Naive thymus-derived CD8-positive, alpha-beta T cell (primary cell): ENCODE measurements at regions not wholly inside any gene's neighbourhood (a gene's known extent, or its start where the extent isn't known, plus 50 kb on each side); places are given as distances from the start of the nearest gene placed in this dataset.
"Not testable (repeated sequence)": the region's sequence is repeated elsewhere in the genome, so short reads cannot be mapped to it uniquely, and the experiment has no call there.

Source experiments
- ATAC-seq, 2 donors: fragments of 150-1000 bp; cut with Tn5 transposase in 1 of 2; sonication (Bioruptor Pico), chemical (Tn5 transposase) in 1 of 2; 1 replicate in 1 of 2; 2 replicates in 1 of 2; pipeline ENCODE4 v1.10.0; 2021; ENCODE audit warnings: mild to moderate bottlenecking in 2 of 2, moderate library complexity in 2 of 2
- POLR2A ChIA-PET: fragments of 350-600 bp; sonication (Branson Sonifier 250); formaldehyde crosslinking; loops from one replicate; lab custom pipeline; 2021; ENCODE audit warnings: antibody characterized with exemption; lab: Charles Lee
- DNase-seq, 10 donors: peaks; one replicate each; pipeline versions ENCODE4 v3.0.0 to v3.0.0-alpha.2; 2020 to 2022
- H3K27ac Mint-ChIP-seq, 10 donors: one replicate each; pipeline ENCODE4 v1.8.0; 2020 to 2022; ENCODE audit warnings: mild to moderate bottlenecking in 10 of 10, mixed read lengths in 10 of 10, moderate library complexity in 4 of 10, inconsistent platforms in 1 of 10
- H3K27me3 Mint-ChIP-seq, 5 donors: one replicate each; pipeline ENCODE4 v1.8.0; 2021 to 2022; ENCODE audit warnings: mixed read lengths in 5 of 5
- H3K36me3 Mint-ChIP-seq, 3 donors: one replicate each; pipeline ENCODE4 v1.8.0; 2020 to 2022; ENCODE audit warnings: mixed read lengths in 3 of 3, mild to moderate bottlenecking in 2 of 3, inconsistent platforms in 1 of 3
- H3K4me1 Mint-ChIP-seq, 4 donors: one replicate each; pipeline ENCODE4 v1.8.0; 2021 to 2022; ENCODE audit warnings: mixed read lengths in 4 of 4
- H3K4me3 Mint-ChIP-seq, 10 donors: one replicate each; pipeline ENCODE4 v1.8.0; 2020 to 2022; ENCODE audit warnings: mild to moderate bottlenecking in 10 of 10, mixed read lengths in 10 of 10, moderate library complexity in 6 of 10, inconsistent platforms in 1 of 10
- H3K9me3 Mint-ChIP-seq, 9 donors: one replicate each; pipeline ENCODE4 v1.8.0; 2020 to 2022; ENCODE audit warnings: mixed read lengths in 9 of 9, mild to moderate bottlenecking in 3 of 9, inconsistent platforms in 1 of 9, moderate library complexity in 1 of 9

GRCh38 chr21:33992412-33992811 lies 76.8 kb upstream of the ATP5PO start:
- H3K4me3 Mint-ChIP-seq, DNase-seq, H3K27me3 Mint-ChIP-seq, ATAC-seq, POLR2A ChIA-PET, H3K36me3 Mint-ChIP-seq: not testable (repeated sequence)
- peak overlapping the region in 2 of 10 donors; percentile 7 to 18 for H3K27ac Mint-ChIP-seq
- peaks cover 0 to 10% (median 5%) of the 10 kb centered on the region in 9 donors for H3K9me3 Mint-ChIP-seq
- peaks cover 16 to 24% (median 16%) of the 10 kb centered on the region in 4 donors for H3K4me1 Mint-ChIP-seq

- peaks cover 0 to 2% (median 0%) of the 10 kb centered on the region in 5 donors for H3K27me3 Mint-ChIP-seq
- ATAC-seq: no peak
- H3K9me3 Mint-ChIP-seq: peaks cover 0 to 3% (median 0%) of the 10 kb centered on the region in 9 donors
- peak overlapping the region in 2 of 10 donors; percentile 1 to 58 for H3K27ac Mint-ChIP-seq
- peaks cover 17 to 28% (median 23%) of the 10 kb centered on the region in 4 donors for H3K4me1 Mint-ChIP-seq
- POLR2A ChIA-PET: no interaction called here
- no peak overlapping the region for H3K4me3 Mint-ChIP-seq
- no peak for DNase-seq
- H3K36me3 Mint-ChIP-seq: no peaks in the 10 kb centered on the region
These were observed 75.5 kb upstream of the ATP5PO start for GRCh38 chr21:33991133-33991532.

GRCh38 chr21:33989440-33989839 lies 73.8 kb upstream of the ATP5PO start:
- POLR2A ChIA-PET: interaction anchor here (0.7 to 0.8 kb wide), 2 partner anchors 10 to 43 kb away, joined by 4 to 5 read pairs; no protein-coding TSS in a partner anchor

GRCh38 chr21:33988237-33989017 lies 72.8 kb upstream of the ATP5PO start:
- Mint-ChIP-seq H3K27me3 (peaks cover 0 to 2% (median 0%) of the 10 kb centered on the region in 5 donors), H3K4me1 (peaks cover 10 to 42% (median 27%) of the 10 kb centered on the region in 4 donors), H3K4me3 (no peak overlapping the region), H3K36me3 (no peaks in the 10 kb centered on the region), H3K9me3 (peaks cover 0 to 3% (median 0%) of the 10 kb centered on the region in 9 donors), H3K27ac (peak overlapping the region in 3 of 10 donors; percentile 32 to 77 (median 71))
- ATAC-seq: no peak
- DNase-seq: no peak
- POLR2A ChIA-PET: interaction anchor here (0.8 to 2.0 kb wide), 5 partner anchors 11 to 56 kb away, joined by 3 to 7 read pairs (median 4); no protein-coding TSS in a partner anchor

More at GRCh38 chr21:33989440-33989839, 73.8 kb upstream of the ATP5PO start:
- peaks cover 0 to 3% (median 0%) of the 10 kb centered on the region in 9 donors for H3K9me3 Mint-ChIP-seq
- H3K4me1 Mint-ChIP-seq: peaks cover 20 to 45% (median 34%) of the 10 kb centered on the region in 4 donors
- H3K27me3 Mint-ChIP-seq: peaks cover 0 to 2% (median 0%) of the 10 kb centered on the region in 5 donors
- ATAC-seq (no peak), DNase-seq (no peak)
- H3K4me3 Mint-ChIP-seq: no peak overlapping the region
- no peaks in the 10 kb centered on the region for H3K36me3 Mint-ChIP-seq
- H3K27ac Mint-ChIP-seq: no peak overlapping the region

- H3K9me3 Mint-ChIP-seq: peaks cover 0 to 3% (median 0%) of the 10 kb centered on the region in 9 donors
- H3K4me3 Mint-ChIP-seq: no peak overlapping the region
- no peak for ATAC-seq
- peaks cover 6 to 45% (median 31%) of the 10 kb centered on the region in 4 donors for H3K4me1 Mint-ChIP-seq
- H3K36me3 Mint-ChIP-seq: no peaks in the 10 kb centered on the region
- DNase-seq: no peak
- peak overlapping the region in 4 of 10 donors; percentile 37 to 77 (median 58) for H3K27ac Mint-ChIP-seq
- POLR2A ChIA-PET: interaction anchor here (1.1 to 2.0 kb wide), 5 partner anchors 10 to 55 kb away, joined by 3 to 7 read pairs (median 3); no protein-coding TSS in a partner anchor
- peaks cover 0 to 2% (median 0%) of the 10 kb centered on the region in 5 donors for H3K27me3 Mint-ChIP-seq
These were observed 71.9 kb upstream of the ATP5PO start for GRCh38 chr21:33987461-33987860.

- H3K27ac Mint-ChIP-seq: peak overlapping the region; percentile 22 to 86 (median 67)
- H3K9me3 Mint-ChIP-seq: no peaks in the 10 kb centered on the region
- DNase-seq (no peak), ATAC-seq (peak in 1 of 2 donors; percentile 30)
- H3K27me3 Mint-ChIP-seq: peaks cover 0 to 2% (median 0%) of the 10 kb centered on the region in 5 donors
- POLR2A ChIA-PET: no interaction called here
- H3K4me3 Mint-ChIP-seq: no peak overlapping the region
- no peaks in the 10 kb centered on the region for H3K36me3 Mint-ChIP-seq
- H3K4me1 Mint-ChIP-seq: peaks cover 13 to 35% (median 28%) of the 10 kb centered on the region in 4 donors
These were observed 69.8 kb upstream of the ATP5PO start for GRCh38 chr21:33985117-33986050.

GRCh38 chr21:33984021-33984481 lies 68.4 kb upstream of the ATP5PO start:
- Mint-ChIP-seq H3K27ac (peak overlapping the region in 5 of 10 donors; percentile 25 to 79 (median 41)), H3K9me3 (no peaks in the 10 kb centered on the region), H3K4me3 (no peak overlapping the region), H3K36me3 (no peaks in the 10 kb centered on the region), H3K4me1 (peaks cover 23 to 36% (median 30%) of the 10 kb centered on the region in 4 donors), H3K27me3 (peaks cover 0 to 2% (median 0%) of the 10 kb centered on the region in 5 donors)
- POLR2A ChIA-PET: no interaction called here
- DNase-seq (no peak), ATAC-seq (no peak)

GRCh38 chr21:33981391-33982101 lies 65.9 kb upstream of the ATP5PO start:
- POLR2A ChIA-PET: interaction anchor here (0.6 to 1.2 kb wide), 2 partner anchors 32 to 359 kb away, joined by 3 to 4 read pairs; no protein-coding TSS in a partner anchor
- Mint-ChIP-seq H3K4me1 (peaks cover 28 to 51% (median 45%) of the 10 kb centered on the region in 4 donors), H3K9me3 (no peaks in the 10 kb centered on the region), H3K27ac (peak overlapping the region in 4 of 10 donors; percentile 15 to 55 (median 52)), H3K4me3 (no peak overlapping the region), H3K27me3 (no peaks in the 10 kb centered on the region), H3K36me3 (peaks cover 0 to 2% (median 0%) of the 10 kb centered on the region in 3 donors)
- ATAC-seq (no peak), DNase-seq (no peak)

- peak overlapping the region in 5 of 10 donors; percentile 15 to 75 (median 54) for H3K27ac Mint-ChIP-seq
- H3K4me3 Mint-ChIP-seq: no peak overlapping the region
- no peaks in the 10 kb centered on the region for H3K27me3 Mint-ChIP-seq
- H3K36me3 Mint-ChIP-seq: peaks cover 0 to 2% (median 0%) of the 10 kb centered on the region in 3 donors
- H3K4me1 Mint-ChIP-seq: peaks cover 31 to 52% (median 49%) of the 10 kb centered on the region in 4 donors
- no peaks in the 10 kb centered on the region for H3K9me3 Mint-ChIP-seq
- no peak for DNase-seq
- ATAC-seq: no peak
- POLR2A ChIA-PET: interaction anchor here (0.6 to 1.8 kb wide), 6 partner anchors 28 to 437 kb away, joined by 3 to 9 read pairs (median 4); no protein-coding TSS in a partner anchor
These were observed 64.8 kb upstream of the ATP5PO start for GRCh38 chr21:33980276-33980916.

- Mint-ChIP-seq H3K36me3 (peaks cover 0 to 5% (median 0%) of the 10 kb centered on the region in 3 donors), H3K27ac (peak overlapping the region in 3 of 10 donors; percentile 0 to 96 (median 31)), H3K27me3 (no peaks in the 10 kb centered on the region), H3K9me3 (no peaks in the 10 kb centered on the region), H3K4me3 (no peak overlapping the region), H3K4me1 (peaks cover 35 to 64% (median 54%) of the 10 kb centered on the region in 4 donors)
- DNase-seq: no peak
- POLR2A ChIA-PET: no interaction called here
- no peak for ATAC-seq
These were observed 63.0 kb upstream of the ATP5PO start for GRCh38 chr21:33978585-33978984.
